ENCODE measurements at regions not wholly inside any gene's neighbourhood (a gene's known extent, or its start where the extent isn't known, plus 50 kb on each side); places are given as distances from the start of the nearest gene placed in this dataset.

DNA sequence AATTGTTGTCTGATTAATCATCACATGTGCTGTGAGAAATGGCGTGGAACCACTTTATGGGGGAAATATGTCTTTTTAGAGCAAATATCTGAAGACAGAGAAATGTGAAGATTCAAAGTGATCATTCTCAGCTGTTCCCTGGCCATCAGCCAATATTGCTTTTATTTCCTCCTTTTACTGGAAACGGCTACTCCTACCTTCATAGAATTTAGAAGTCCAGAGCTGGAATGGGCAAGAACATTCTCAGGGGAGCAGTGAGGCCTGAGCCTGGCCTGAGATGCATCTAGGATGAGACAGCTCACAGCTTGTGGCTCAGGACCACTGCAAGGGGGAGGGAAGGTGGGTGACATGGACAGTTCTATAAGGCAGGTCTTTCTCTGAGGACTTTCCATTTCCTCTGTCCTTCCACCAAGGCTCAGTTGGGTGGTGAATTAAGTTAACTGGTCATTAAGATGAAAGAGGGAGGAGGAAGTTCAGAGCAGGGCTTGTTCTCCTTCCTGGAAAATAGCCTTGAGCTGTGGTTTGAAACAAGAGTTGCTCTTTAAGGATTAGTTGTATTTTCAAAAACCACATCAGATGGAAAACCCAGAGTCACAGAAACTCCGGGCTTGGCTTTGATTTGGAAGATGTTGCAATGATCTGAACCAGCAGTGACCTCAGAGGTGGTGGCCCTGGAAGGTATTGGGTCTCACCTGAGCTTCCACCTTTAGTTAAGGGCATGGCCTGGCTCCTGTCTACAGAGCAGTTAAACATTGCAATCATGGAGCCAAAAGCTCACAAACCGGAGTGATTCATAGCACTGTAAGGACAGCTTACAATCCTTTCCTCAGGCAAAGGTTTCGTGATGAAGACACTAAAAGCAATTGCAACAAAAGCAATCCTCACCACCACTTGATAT lies 144.3 kb downstream of the VAPA start:
- no peak for TF ChIP-seq CTCF (IDR thresholded peaks at IDR 0.05; ENCODE audit: low read depth, low read length)
- no peaks in the 10 kb centered on the region for H3K36me3 ChIP-seq
- H3K27me3 ChIP-seq = no peaks in the 10 kb centered on the region
- H3K4me3 ChIP-seq = no peak overlapping the region
- peak in 1 of 2 donors; percentile 87 for DNase-seq (ENCODE audit: low read depth in 1 of 2, low spot score in 1 of 2)
- H3K4me1 ChIP-seq (ENCODE audit: low read depth) = peaks cover 8% of the 10 kb centered on the region
- no peaks in the 10 kb centered on the region for H3K9me3 ChIP-seq (ENCODE audit: low read depth)
- H3K27ac ChIP-seq = no peak overlapping the region

GRCh38 chr18:10059610-10060468 lies 146.0 kb downstream of the VAPA start:
- Histone ChIP-seq H3K36me3 (no peaks in the 10 kb centered on the region), H3K4me1 (ENCODE audit: low read depth) (peaks cover 8% of the 10 kb centered on the region), H3K27ac (no peak overlapping the region), H3K27me3 (no peaks in the 10 kb centered on the region), H3K4me3 (no peak overlapping the region), H3K9me3 (ENCODE audit: low read depth) (no peaks in the 10 kb centered on the region)
- peak in 1 of 2 donors; percentile 46 for DNase-seq (ENCODE audit: low read depth in 1 of 2, low spot score in 1 of 2)
- no peak for TF ChIP-seq CTCF (IDR thresholded peaks at IDR 0.05; ENCODE audit: low read depth, low read length)

DNA sequence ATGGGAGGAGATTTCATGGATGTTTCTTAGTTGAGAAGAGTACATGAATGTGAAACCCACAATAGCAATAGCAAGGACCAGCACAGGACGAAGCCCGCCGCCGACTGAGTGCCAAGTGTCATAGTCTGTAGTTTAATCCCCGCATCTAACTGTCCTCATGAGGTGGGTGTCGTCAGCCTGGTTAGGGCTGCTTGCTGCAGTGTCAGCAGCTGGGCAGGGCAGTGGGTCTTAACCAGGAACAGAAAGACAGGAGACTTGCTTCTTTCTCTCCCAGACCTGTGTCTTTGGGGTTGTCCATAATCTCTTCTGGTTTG lies 146.6 kb downstream of the VAPA start:
- no peak for DNase-seq (ENCODE audit: low read depth in 1 of 2, low spot score in 1 of 2)
- no peaks in the 10 kb centered on the region for H3K36me3 ChIP-seq
- peaks cover 8% of the 10 kb centered on the region for H3K4me1 ChIP-seq (ENCODE audit: low read depth)
- no peak overlapping the region for H3K4me3 ChIP-seq
- no peaks in the 10 kb centered on the region for H3K9me3 ChIP-seq (ENCODE audit: low read depth)
- no peaks in the 10 kb centered on the region for H3K27me3 ChIP-seq
- no peak for TF ChIP-seq CTCF (IDR thresholded peaks at IDR 0.05; ENCODE audit: low read depth, low read length)
- no peak overlapping the region for H3K27ac ChIP-seq

GRCh38 chr18:10060841-10061240 lies 147.0 kb downstream of the VAPA start:
- no peak for DNase-seq (ENCODE audit: low read depth in 1 of 2, low spot score in 1 of 2)
- Histone ChIP-seq H3K9me3 (ENCODE audit: low read depth) (no peaks in the 10 kb centered on the region), H3K27ac (no peak overlapping the region), H3K27me3 (no peaks in the 10 kb centered on the region), H3K4me3 (no peak overlapping the region), H3K4me1 (ENCODE audit: low read depth) (peaks cover 8% of the 10 kb centered on the region), H3K36me3 (no peaks in the 10 kb centered on the region)
- TF ChIP-seq CTCF (IDR thresholded peaks at IDR 0.05; ENCODE audit: low read depth, low read length) = no peak

GRCh38 chr18:10061566-10062140 lies 147.8 kb downstream of the VAPA start:
- H3K27me3 ChIP-seq = no peaks in the 10 kb centered on the region
- no peak overlapping the region for H3K27ac ChIP-seq
- DNase-seq (ENCODE audit: low read depth in 1 of 2, low spot score in 1 of 2) = no peak
- no peak for TF ChIP-seq CTCF (IDR thresholded peaks at IDR 0.05; ENCODE audit: low read depth, low read length)
- no peak overlapping the region for H3K4me3 ChIP-seq
- H3K4me1 ChIP-seq (ENCODE audit: low read depth) = peaks cover 8% of the 10 kb centered on the region
- no peaks in the 10 kb centered on the region for H3K36me3 ChIP-seq
- no peaks in the 10 kb centered on the region for H3K9me3 ChIP-seq (ENCODE audit: low read depth)

Data from cardiac muscle cell (in vitro differentiated cells and primary cell).